ENCODE measurements at regions not wholly inside any gene's neighbourhood (a gene's known extent, or its start where the extent isn't known, plus 50 kb on each side); places are given as distances from the start of the nearest gene placed in this dataset.

DNA sequence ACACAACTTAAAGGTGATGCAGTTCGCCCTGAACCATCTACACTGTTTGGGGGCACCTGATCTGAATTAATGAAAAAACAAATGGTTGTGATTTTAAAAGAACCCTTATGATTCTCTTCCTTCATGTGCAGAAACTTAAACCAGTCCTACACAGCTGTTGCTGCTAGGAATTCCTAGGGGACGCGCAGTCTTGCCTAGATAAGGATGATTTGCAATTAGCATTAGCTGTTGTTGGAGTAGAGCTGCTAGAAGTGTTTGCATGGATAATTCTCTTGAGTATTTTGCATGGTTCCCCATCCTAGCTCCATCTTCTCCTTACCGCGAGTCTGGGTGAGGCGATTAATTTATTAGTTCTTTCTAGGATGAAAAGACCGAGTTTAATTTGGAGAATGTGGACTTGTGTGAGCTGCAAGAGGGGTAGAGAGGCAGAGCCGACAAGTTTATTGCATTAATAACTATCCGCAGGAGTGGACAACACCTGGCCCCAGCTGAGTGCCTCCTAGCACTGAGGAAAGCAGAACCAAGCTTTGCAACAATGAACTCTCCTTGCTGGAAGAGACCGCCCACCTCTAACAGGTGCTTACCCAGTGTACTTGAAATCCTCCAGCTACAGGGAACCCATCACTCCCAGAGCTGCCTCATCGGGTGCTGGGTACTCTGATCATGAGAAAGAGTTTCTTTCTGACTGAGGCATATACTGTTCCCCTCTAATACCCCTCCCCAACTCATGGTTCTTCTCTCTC lies 75.0 kb upstream of the WNT7A start:
- DNase-seq (ENCODE audit: low spot score): no peak

DNA sequence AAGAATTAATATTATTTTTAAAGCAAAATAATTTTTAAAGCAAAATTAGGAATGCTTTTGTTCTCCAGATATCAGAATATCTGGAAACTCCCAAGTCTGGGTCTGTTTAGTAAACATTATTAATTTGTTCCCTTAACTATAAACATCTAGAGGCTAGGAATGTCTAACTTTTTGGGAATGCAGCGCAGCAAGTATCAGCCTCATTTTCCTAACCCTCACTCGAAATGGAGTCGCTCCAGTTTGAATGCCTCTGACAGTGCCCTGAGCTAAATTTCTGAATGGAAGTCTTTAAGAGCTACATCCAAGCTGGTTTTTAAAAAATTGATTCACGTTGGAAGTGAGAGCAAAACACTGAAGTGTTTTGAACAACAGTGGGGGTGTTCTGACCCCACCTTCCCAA lies 74.4 kb upstream of the WNT7A start:
- DNase-seq (ENCODE audit: low spot score): no peak

DNA sequence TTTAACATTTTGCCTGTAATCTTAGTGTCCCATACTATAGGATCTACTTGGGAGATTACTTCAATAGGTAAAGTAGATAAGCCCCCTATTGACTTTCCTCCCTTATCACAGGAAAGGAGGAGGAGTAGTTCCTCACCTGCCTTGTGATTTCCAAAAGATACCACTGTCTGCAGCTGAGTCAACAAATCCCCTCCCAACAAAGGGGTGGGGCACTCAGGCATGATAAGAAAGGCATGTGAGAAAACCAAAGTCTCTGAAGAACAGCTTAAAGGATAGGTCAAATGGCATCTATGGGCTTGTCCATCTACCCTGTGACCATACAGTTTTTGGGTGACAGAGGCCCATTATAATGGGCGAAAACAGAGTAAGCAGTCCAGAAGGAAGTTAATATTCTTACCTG lies 71.3 kb upstream of the WNT7A start:
- no peak for DNase-seq (ENCODE audit: low spot score)

DNA sequence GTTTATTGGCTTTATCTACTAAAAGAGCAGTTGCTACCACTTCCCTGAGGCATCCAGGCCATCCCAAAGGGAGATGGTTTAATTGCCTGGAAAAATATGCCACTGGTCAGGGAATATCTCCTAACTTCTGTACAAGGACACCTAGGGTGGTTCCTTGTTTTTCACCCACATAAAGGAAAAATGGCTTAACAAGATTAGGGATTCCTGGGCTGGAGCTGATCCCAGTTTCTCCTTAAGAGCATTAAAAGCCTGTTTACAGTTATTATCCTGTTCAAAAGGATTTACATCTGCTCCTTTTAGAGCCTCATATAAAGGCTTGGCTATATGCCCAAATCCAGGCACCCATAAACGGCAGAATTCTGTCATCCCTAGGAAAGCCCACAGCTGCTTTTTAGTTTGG lies 70.2 kb upstream of the WNT7A start:
- DNase-seq (ENCODE audit: low spot score): no peak

DNA sequence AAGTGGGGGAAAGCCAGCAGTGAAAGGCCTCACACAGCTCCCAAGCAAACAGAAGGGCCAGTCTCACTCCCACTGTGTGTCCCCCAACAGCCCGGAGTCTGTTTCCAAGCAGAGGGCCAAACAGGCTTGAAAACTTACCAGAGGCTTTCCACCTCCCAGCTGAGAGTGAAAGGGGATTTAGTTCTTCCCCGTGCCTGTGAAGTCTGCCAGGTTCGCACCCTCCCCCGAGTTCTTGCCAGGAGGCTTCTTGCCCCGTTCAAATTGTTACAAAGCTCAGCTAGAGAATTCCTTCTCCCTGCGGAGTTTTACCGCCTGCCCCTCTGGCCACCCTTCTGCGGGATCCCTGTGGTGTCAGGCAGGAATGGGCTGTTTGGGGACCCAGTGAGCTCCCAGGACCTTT lies 68.0 kb upstream of the WNT7A start:
- no peak for DNase-seq (ENCODE audit: low spot score)

DNA sequence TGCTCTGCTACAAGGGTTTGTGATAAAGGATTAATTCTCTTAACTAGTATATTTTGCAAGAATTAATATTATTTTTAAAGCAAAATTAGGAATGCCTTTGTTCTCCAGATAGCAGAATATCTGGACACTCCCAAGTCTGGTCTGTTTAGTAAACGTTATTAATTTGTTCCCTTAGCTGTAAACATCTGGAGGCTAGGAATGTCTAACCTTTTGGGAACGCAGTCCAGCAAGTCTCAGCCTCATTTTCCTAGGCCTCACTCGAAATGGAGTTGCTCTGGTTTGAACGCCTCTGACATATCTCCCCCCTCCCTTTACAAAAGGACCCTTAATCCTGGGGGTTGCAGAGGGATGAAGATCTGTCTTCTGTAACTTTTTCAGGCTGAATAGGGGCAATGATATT lies 59.3 kb upstream of the WNT7A start:
- no peak for DNase-seq (ENCODE audit: low spot score)

DNA sequence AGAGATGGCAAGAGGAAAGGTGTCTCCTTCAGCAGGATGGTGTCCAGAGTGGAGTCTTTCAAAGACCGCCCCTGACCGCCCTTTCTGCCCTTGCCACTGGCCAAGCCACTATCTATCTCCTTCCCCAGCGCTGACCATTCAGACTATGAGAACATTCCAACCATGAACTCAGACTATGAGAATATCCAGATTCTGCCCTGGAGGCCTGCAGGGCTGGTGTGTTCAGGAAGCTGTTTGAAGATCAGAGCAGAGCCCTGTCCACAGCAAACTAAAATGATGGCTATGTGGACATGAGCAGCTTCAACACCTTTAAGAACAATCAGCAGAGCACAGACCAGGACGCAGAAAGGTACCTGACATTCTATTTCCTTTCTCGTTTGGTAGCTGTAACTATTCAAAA lies 57.3 kb upstream of the WNT7A start:
- DNase-seq (ENCODE audit: low spot score): no peak

DNA sequence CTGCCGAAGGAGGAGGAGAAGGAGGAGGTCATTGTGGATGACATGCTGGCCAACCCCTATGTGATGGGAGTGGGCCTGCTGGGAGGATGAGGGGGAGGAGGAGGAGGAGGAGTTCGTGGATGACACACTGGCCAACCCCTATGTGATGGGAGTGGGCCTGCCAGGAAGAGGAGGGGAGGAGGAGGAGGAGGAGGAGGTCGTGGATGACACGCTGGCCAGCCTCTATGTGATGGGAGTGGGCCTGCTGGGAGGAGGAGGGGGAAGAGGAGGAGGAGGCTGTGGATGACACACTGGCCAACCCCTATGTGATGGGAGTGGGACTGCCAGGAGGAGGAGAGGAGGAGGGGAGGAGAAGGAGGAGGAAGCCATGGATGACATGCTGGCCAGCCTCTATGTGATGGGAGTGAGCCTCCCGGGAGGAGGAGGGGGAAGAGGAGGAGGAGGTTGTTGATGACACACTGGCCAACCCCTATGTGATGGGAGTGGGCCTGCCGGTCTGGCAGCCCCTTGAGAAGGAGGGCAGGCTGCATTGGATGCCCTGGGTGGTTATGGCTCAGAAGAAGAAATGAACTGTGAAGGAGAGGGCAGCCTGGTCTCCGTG lies 55.7 kb upstream of the WNT7A start:
- DNase-seq (ENCODE audit: low spot score): no peak

DNA sequence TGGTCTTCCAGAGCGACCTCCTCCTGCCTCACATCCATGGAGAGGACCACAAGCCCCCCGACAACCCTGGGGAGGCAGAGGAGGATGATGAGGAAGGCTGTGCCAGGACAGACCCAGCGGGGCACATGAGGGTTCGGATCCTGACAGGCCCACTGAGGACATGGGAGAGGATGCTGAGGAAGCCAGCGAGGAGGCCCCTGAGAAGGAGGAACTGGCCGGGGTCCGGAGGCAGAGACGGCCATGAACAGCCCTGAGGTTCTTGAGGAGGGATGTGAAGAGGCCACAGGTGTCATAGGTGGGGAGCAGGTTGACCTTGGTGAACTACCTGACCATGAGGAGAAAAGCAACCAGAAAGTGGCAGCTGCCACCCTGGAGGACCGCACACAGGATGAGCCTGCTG lies 54.9 kb upstream of the WNT7A start:
- DNase-seq (ENCODE audit: low spot score): no peak

DNA sequence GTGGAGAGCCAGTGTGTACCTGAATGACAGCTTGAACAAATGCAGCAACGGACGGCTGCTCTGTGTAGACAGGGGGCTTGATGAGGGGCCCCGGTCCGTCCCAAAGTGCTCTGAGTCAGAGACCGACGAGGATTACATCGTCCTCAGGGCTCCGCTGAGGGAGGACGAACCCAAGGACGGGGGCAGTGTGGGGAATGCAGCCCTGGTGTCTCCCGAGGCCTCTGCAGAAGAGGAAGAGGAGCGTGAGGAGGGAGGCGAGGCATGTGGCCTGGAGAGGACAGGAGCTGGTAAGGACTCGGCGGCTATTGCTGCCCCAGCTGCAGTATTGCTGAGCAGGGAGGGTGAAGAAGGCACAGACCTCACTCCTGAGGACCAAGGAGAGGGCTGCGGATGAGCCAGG lies 54.4 kb upstream of the WNT7A start:
- DNase-seq (ENCODE audit: low spot score): no peak

DNA sequence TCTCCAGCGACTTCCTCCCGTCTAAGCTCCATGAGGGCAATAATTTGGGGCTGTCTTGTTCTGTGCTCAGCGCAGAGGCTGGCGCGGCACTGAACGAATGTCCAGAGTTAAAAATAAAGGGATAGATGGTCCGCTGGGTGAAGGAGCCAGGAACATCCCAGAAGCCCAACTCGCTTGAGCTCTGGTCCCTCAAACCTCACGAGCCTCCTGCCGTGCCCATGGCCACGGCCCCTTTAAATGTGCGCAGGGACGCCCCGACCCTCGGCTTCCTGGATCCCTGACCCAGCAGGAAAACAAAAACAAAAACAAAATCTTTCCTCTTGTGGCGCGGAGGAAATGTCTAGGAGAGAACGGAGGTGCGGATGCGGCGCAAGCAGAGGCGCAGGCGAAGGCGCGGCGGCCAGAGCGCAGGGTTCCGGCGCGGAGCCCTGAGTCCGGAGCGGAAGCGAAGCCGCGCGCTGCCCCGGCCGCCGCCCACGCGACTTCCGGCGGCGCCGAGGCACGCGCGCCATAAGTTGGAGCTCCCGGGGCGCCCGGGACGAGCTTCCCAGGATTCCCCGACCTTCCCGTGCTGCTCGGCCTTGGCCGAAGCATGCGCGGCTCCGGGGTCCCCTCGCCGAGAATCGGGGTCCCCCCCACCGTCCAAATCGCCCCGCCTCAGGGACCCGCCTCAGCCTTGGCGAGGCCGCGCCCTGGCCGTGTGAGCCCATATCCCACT lies 52.9 kb upstream of the WNT7A start:
- no peak for DNase-seq (ENCODE audit: low spot score)

DNA sequence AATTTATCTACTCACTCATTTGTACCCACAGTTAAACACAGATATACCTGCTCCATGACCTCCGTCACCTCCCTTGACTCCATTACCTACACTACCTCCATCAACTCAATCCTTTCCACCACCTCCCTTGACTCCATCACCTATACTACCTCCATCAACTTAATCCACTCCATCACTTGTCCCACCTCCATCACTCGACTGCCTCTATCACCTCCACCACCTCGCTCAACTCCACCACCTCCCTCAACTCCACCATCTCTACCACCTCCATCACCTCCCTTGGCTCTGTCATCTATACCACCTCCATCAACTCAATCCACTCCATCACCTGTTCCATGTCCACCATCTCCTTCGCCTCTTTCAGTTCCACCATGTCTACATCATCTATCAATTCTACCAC lies 51.3 kb upstream of the WNT7A start:
- DNase-seq (ENCODE audit: low spot score): no peak
